ENCODE measurements at regions not wholly inside any gene's neighbourhood (a gene's known extent, or its start where the extent isn't known, plus 50 kb on each side); places are given as distances from the start of the nearest gene placed in this dataset.

- TF ChIP-seq, protein P1, sequence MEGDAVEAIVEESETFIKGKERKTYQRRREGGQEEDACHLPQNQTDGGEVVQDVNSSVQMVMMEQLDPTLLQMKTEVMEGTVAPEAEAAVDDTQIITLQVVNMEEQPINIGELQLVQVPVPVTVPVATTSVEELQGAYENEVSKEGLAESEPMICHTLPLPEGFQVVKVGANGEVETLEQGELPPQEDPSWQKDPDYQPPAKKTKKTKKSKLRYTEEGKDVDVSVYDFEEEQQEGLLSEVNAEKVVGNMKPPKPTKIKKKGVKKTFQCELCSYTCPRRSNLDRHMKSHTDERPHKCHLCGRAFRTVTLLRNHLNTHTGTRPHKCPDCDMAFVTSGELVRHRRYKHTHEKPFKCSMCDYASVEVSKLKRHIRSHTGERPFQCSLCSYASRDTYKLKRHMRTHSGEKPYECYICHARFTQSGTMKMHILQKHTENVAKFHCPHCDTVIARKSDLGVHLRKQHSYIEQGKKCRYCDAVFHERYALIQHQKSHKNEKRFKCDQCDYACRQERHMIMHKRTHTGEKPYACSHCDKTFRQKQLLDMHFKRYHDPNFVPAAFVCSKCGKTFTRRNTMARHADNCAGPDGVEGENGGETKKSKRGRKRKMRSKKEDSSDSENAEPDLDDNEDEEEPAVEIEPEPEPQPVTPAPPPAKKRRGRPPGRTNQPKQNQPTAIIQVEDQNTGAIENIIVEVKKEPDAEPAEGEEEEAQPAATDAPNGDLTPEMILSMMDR (IDR thresholded peaks at IDR 0.05): no peak
- no peak for TF ChIP-seq POLR2A (IDR thresholded peaks at IDR 0.05)
These were observed 80.2 kb upstream of the GJB6 start for GRCh38 chr13:20312292-20312691.
